ENCODE measurements at regions not wholly inside any gene's neighbourhood (a gene's known extent, or its start where the extent isn't known, plus 50 kb on each side); places are given as distances from the start of the nearest gene placed in this dataset.

DNA sequence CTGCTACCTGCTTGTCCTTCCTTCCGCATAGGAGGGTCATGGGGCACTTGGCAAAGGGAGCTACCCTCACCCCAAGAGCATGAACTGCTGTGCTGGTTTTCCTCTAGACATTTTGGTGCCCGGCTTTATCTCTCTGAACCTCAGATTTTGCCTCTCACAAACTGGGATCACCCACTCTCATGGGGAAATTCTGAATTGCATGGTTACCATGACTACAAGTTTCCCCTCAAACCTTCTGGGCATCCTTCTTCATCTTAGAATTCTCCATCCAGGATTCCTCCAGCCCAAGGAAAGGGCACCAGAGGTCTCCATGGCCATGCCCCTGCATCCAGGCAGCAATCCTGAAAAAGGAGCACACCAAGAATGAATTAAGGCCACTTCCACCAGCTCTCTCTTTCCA is 180.1 kb upstream of the NECTIN1 start:
- TF ChIP-seq MCM5 (IDR thresholded peaks at IDR 0.05; ENCODE audit: low read depth) (no peak), TBL1XR1 (IDR thresholded peaks at IDR 0.05; ENCODE audit: low read length in 2 of 2) (no peak), ESRRA (IDR thresholded peaks at IDR 0.05; ENCODE audit: borderline replicate concordance, low read depth) (no peak), SAP30 (IDR thresholded peaks at IDR 0.05; ENCODE audit: borderline replicate concordance, insufficient read depth, low read depth, low read length, poor library complexity, severe bottlenecking) (no peak), MAZ (CRISPR knock-in tag; conservative IDR thresholded peaks at IDR 0.05 in 1 of 2, IDR thresholded peaks at IDR 0.05 in 1 of 2) (no peak), FOXP4 (CRISPR knock-in tag; IDR thresholded peaks at IDR 0.05; ENCODE audit: borderline replicate concordance) (no peak)
- TF ChIP-seq, protein P1, sequence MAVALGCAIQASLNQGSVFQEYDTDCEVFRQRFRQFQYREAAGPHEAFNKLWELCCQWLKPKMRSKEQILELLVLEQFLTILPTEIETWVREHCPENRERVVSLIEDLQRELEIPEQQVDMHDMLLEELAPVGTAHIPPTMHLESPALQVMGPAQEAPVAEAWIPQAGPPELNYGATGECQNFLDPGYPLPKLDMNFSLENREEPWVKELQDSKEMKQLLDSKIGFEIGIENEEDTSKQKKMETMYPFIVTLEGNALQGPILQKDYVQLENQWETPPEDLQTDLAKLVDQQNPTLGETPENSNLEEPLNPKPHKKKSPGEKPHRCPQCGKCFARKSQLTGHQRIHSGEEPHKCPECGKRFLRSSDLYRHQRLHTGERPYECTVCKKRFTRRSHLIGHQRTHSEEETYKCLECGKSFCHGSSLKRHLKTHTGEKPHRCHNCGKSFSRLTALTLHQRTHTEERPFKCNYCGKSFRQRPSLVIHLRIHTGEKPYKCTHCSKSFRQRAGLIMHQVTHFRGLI (CRISPR knock-in tag; IDR thresholded peaks at IDR 0.05): no peak

Measured in K562 (cell line).